SU-DHL-6 (cell line): ENCODE measurements at regions not wholly inside any gene's neighbourhood (a gene's known extent, or its start where the extent isn't known, plus 50 kb on each side); places are given as distances from the start of the nearest gene placed in this dataset.
"Not testable (repeated sequence)": the region's sequence is repeated elsewhere in the genome, so short reads cannot be mapped to it uniquely, and the experiment has no call there.

Experiments used
- H2AFZ ChIP-seq: fragments of 200-600 bp; sonication (generic); 2 replicates; pipeline ENCODE4 v1.6.1; 2014; ENCODE audit warnings: low read depth, mild to moderate bottlenecking, moderate library complexity, mixed read lengths, antibody characterized with exemption, low read length; ENCODE audit not compliant: severe bottlenecking
- H3F3A ChIP-seq: fragments of 200-600 bp; shearing (Covaris generic); 2 replicates; pipeline ENCODE4 v1.6.0; 2016; ENCODE audit warnings: antibody characterized with exemption, mild to moderate bottlenecking; ENCODE audit not compliant: insufficient read depth
- H3K27ac ChIP-seq: fragments of 200-600 bp; sonication (generic); 2 replicates; pipeline ENCODE4 v1.5.1; 2016; ENCODE audit warnings: low read depth, mild to moderate bottlenecking, low read length, moderate library complexity, mixed read lengths
- H3K27me3 ChIP-seq: fragments of 200-600 bp; sonication (generic), shearing (Covaris generic); 2 replicates; pipeline ENCODE4 v1.6.0; 2014; ENCODE audit warnings: mild to moderate bottlenecking, low read length
- H3K36me3 ChIP-seq: fragments of 200-600 bp; sonication (generic); 2 replicates; pipeline ENCODE4 v1.6.1; 2014; ENCODE audit warnings: mild to moderate bottlenecking, low read length, mixed read lengths
- H3K4me2 ChIP-seq: fragments of 300-600, 200-600 bp; shearing (Covaris generic), sonication (generic); 2 replicates; pipeline ENCODE4 v1.6.0; 2014; ENCODE audit warnings: low read length, low read depth, mild to moderate bottlenecking; ENCODE audit not compliant: poor library complexity, severe bottlenecking
- H3K4me3 ChIP-seq: fragments of 200-600 bp; sonication (generic); 2 replicates; pipeline ENCODE4 v1.5.1; 2014; ENCODE audit warnings: antibody characterized with exemption, low read length, mild to moderate bottlenecking, mixed read lengths; ENCODE audit not compliant: insufficient read depth, poor library complexity, severe bottlenecking
- H3K79me2 ChIP-seq: fragments of 200-600 bp; sonication (generic); 2 replicates; pipeline ENCODE4 v1.6.1; 2014; ENCODE audit warnings: mild to moderate bottlenecking, low read length, moderate library complexity; ENCODE audit not compliant: insufficient read depth
- H3K9ac ChIP-seq: fragments of 200-600 bp; sonication (generic); 2 replicates; pipeline ENCODE4 v1.7.0; 2014; ENCODE audit warnings: mild to moderate bottlenecking, low read length
- H3K9me2 ChIP-seq: fragments of 200-600 bp; sonication (generic); replicated peaks from 2 replicates; pipeline ENCODE4 v1.6.1; 2014; ENCODE audit warnings: low read length; ENCODE audit not compliant: insufficient read depth
- H3K9me3 ChIP-seq: fragments of 200-600 bp; sonication (generic); 2 replicates; pipeline ENCODE4 v1.6.1; 2014; ENCODE audit warnings: low read length, mixed read lengths; ENCODE audit not compliant: insufficient read depth
- H4K20me1 ChIP-seq: fragments of 200-600 bp; sonication (generic); 2 replicates; pipeline ENCODE4 v1.6.1; 2014; ENCODE audit warnings: low read depth, mild to moderate bottlenecking, antibody characterized with exemption, low read length, moderate library complexity, mixed read lengths
- CTCF ChIP-seq: fragments of 200-600 bp; sonication (generic); IDR thresholded peaks from one replicate; pipeline ENCODE4 v1.5.1; 2017; ENCODE audit warnings: antibody characterized with exemption, mild to moderate bottlenecking, low read length, moderate library complexity; ENCODE audit not compliant: insufficient read depth, poor library complexity, severe bottlenecking
- EZH2phosphoT487 ChIP-seq: fragments of 200-600 bp; sonication (generic), shearing (Covaris generic); conservative IDR thresholded peaks from 2 replicates; pipeline ENCODE4 v1.6.1; 2018; ENCODE audit warnings: mild to moderate bottlenecking, antibody characterized with exemption, low read length, moderate library complexity, mixed read lengths

GRCh38 chr9:93750045-93750444 lies 173.7 kb downstream of the PHF2 start:
- H3K79me2 ChIP-seq = no peaks in the 10 kb centered on the region
- no peaks in the 10 kb centered on the region for H3F3A ChIP-seq
- H3K36me3 ChIP-seq = no peaks in the 10 kb centered on the region
- no peaks in the 10 kb centered on the region for H3K9me2 ChIP-seq
- no peak overlapping the region for H3K27ac ChIP-seq
- no peak overlapping the region for H3K4me3 ChIP-seq
- H3K9ac ChIP-seq = no peak overlapping the region
- TF ChIP-seq CTCF (no peak), EZH2phosphoT487 (no peak)
- peaks cover 26% of the 10 kb centered on the region; the same call in 1 of the 2 replicates for H3K9me3 ChIP-seq
- H4K20me1 ChIP-seq = no peaks in the 10 kb centered on the region
- no peaks in the 10 kb centered on the region for H3K27me3 ChIP-seq
- H2AFZ ChIP-seq = no peak overlapping the region
- H3K4me2 ChIP-seq = no peak overlapping the region

GRCh38 chr9:93748827-93749226 lies 172.4 kb downstream of the PHF2 start:
- H2AFZ ChIP-seq, H3K4me2 ChIP-seq, H3K4me3 ChIP-seq, H3K9me2 ChIP-seq, H3K79me2 ChIP-seq, H3F3A ChIP-seq, H4K20me1 ChIP-seq, H3K36me3 ChIP-seq, H3K9ac ChIP-seq, H3K27ac ChIP-seq, H3K27me3 ChIP-seq: not testable (repeated sequence)
- peaks cover 26% of the 10 kb centered on the region; the same call in 1 of the 2 replicates for H3K9me3 ChIP-seq

DNA sequence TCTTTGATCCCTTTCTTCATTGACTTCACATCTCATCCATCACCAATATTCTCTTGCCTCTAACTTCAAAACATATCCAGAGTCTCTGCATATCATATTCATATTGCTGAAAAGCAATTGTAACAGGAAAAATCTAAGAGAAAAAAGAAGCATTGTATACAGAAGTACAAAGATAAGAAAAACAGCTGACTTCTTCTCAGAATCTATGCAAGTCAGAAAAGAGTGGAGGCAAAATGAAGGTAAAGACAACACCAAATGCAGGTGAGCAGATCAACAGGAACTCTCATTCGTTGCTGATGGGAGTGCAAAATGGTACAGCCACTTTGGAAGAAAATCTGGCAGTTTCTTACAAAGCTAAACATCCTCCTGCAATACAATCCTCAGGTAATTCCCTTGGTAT lies 155.6 kb downstream of the PHF2 start:
- no peaks in the 10 kb centered on the region for H4K20me1 ChIP-seq
- H3F3A ChIP-seq = no peaks in the 10 kb centered on the region
- no peak overlapping the region for H3K9ac ChIP-seq
- H3K9me3 ChIP-seq = peaks cover 11% of the 10 kb centered on the region; the same call in 1 of the 2 replicates
- no peaks in the 10 kb centered on the region for H3K9me2 ChIP-seq
- H3K4me2 ChIP-seq = no peak overlapping the region
- no peaks in the 10 kb centered on the region for H3K27me3 ChIP-seq
- no peak overlapping the region for H3K4me3 ChIP-seq
- no peak overlapping the region for H2AFZ ChIP-seq
- no peaks in the 10 kb centered on the region for H3K36me3 ChIP-seq
- no peak for TF ChIP-seq EZH2phosphoT487
- H3K27ac ChIP-seq = no peak overlapping the region
- no peaks in the 10 kb centered on the region for H3K79me2 ChIP-seq

DNA sequence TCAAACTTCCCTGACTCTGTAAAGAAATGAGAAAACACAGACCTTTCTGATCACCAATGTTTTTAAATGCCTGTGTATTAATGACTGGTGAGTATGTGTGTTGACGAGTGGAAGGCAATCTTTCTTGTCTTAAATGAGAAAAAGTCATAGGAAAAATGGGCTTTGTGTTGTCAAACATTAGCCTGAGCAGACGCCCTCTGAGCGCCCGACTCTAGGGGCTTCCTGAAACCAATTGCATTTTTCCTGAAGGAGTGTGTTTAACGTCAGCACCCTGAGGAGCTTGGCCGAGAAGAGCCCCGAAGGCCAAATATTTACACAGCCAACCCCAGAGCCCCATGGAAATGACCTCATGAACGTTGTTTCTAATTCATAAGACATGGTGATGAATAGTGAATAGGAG lies 154.3 kb downstream of the PHF2 start:
- Histone ChIP-seq H3K27me3 (no peaks in the 10 kb centered on the region), H4K20me1 (no peaks in the 10 kb centered on the region), H3K36me3 (no peaks in the 10 kb centered on the region), H2AFZ (no peak overlapping the region), H3F3A (no peaks in the 10 kb centered on the region), H3K9ac (no peak overlapping the region), H3K4me3 (no peak overlapping the region), H3K9me3 (peaks cover 11% of the 10 kb centered on the region; the same call in 1 of the 2 replicates), H3K27ac (no peak overlapping the region), H3K4me2 (no peak overlapping the region), H3K79me2 (no peaks in the 10 kb centered on the region), H3K9me2 (no peaks in the 10 kb centered on the region)
- TF ChIP-seq CTCF = no peak
- no peak for TF ChIP-seq EZH2phosphoT487
